Kidney (tissue), 13 donors: ENCODE measurements at regions not wholly inside any gene's neighbourhood (a gene's known extent, or its start where the extent isn't known, plus 50 kb on each side); places are given as distances from the start of the nearest gene placed in this dataset.

Source experiments
- DNase-seq, 5 donors: peaks; one replicate each; pipeline ENCODE4 v3.0.0-alpha.2; 2013 to 2020
- FAIRE-seq: peaks from 2 replicates; lab custom pipeline; 2012; peaks lifted over from hg19 to GRCh38; lab: Jason Lieb, UNC
- H3K27ac ChIP-seq, 2 donors: one replicate each; pipeline ENCODE4 v1.7.0; 2013; ENCODE audit warnings: low read depth in 2 of 2, low read length in 2 of 2, inconsistent platforms in 1 of 2
- H3K27me3 ChIP-seq: one replicate; pipeline ENCODE4 v1.7.1; 2013; ENCODE audit warnings: low read length, inconsistent platforms; ENCODE audit not compliant: control insufficient read depth, insufficient read depth
- H3K36me3 ChIP-seq, 3 donors: one replicate each; pipeline versions ENCODE4 v1.7.0 to v1.7.1; 2013; ENCODE audit warnings: low read length in 3 of 3, control low read depth in 1 of 3, inconsistent platforms in 1 of 3; ENCODE audit not compliant: insufficient read depth in 3 of 3, control insufficient read depth in 2 of 3
- H3K4me1 ChIP-seq, 3 donors: one replicate each; pipeline versions ENCODE4 v1.7.0 to v1.7.1; 2013; ENCODE audit warnings: low read length in 3 of 3, inconsistent platforms in 1 of 3, low read depth in 1 of 3; ENCODE audit not compliant: control insufficient read depth in 2 of 3, insufficient read depth in 2 of 3
- H3K4me3 ChIP-seq, 3 donors: one replicate each; pipeline versions ENCODE4 v1.7.0 to v1.8.1; 2013; ENCODE audit warnings: low read length in 3 of 3, control low read depth in 1 of 3, inconsistent platforms in 1 of 3
- H3K9ac ChIP-seq, 3 donors: one replicate each; pipeline versions ENCODE4 v1.7.0 to v1.7.1; 2013; ENCODE audit warnings: low read length in 3 of 3, control low read depth in 1 of 3, inconsistent platforms in 1 of 3
- H3K9me3 ChIP-seq, 3 donors: one replicate each; pipeline versions ENCODE4 v1.7.0 to v1.7.1; 2013; ENCODE audit warnings: low read length in 3 of 3, control low read depth in 1 of 3, inconsistent platforms in 1 of 3; ENCODE audit not compliant: control insufficient read depth in 2 of 3, insufficient read depth in 1 of 3
- intact Hi-C: fragments of 100-400 bp; cut with DNase I; formaldehyde crosslinking; loops from one replicate; pipeline ENCODE4 v1.11.1; 2022
- TF ChIP-seq, protein P1 (sequence below): IDR thresholded peaks from 3 replicates; pipeline ENCODE4 v1.5.1; 2012; ENCODE audit warnings: mild to moderate bottlenecking, moderate library complexity, borderline replicate concordance; ENCODE audit not compliant: insufficient read depth; ENCODE audit errors: extremely low read depth
- donor health status: control.
- donor health status: control.
- donor health status: control.
- donor health status: control.
- donor health status: control.
- donor health status: DM: yes; HTN: yes; CAD: no.
- donor health status: Normal renal cell carcinoma (clear cell type).

DNA sequence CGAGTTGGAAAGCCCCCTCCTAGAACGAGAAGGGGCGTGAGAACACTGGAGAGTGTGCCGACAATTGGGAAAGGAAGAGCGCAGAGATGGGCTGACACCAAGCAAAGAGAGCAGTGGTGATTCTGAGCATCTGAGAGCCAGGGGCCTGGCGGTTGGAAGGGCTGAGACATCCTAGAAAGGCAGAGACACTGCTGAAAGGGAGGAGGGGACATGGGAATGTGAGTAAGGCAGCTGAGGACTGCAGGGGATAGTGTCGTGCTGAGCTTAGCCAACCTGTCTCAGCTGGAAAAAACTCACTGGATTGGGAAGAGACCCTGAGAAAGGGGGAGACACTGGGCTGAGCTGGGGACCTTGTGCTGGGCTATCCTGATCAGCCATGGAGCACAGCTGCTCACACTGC is 58.1 kb upstream of the SLC6A6 start:
- no peak for DNase-seq
- Histone ChIP-seq H3K9me3 (no peaks in the 10 kb centered on the region), H3K27me3 (no peaks in the 10 kb centered on the region), H3K4me1 (no peaks in the 10 kb centered on the region), H3K9ac (no peak overlapping the region), H3K27ac (no peak overlapping the region), H3K4me3 (no peak overlapping the region), H3K36me3 (no peaks in the 10 kb centered on the region)
- FAIRE-seq = no peak
- TF ChIP-seq, protein P1, sequence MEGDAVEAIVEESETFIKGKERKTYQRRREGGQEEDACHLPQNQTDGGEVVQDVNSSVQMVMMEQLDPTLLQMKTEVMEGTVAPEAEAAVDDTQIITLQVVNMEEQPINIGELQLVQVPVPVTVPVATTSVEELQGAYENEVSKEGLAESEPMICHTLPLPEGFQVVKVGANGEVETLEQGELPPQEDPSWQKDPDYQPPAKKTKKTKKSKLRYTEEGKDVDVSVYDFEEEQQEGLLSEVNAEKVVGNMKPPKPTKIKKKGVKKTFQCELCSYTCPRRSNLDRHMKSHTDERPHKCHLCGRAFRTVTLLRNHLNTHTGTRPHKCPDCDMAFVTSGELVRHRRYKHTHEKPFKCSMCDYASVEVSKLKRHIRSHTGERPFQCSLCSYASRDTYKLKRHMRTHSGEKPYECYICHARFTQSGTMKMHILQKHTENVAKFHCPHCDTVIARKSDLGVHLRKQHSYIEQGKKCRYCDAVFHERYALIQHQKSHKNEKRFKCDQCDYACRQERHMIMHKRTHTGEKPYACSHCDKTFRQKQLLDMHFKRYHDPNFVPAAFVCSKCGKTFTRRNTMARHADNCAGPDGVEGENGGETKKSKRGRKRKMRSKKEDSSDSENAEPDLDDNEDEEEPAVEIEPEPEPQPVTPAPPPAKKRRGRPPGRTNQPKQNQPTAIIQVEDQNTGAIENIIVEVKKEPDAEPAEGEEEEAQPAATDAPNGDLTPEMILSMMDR = no peak
- intact Hi-C loops = no loop called here

DNA sequence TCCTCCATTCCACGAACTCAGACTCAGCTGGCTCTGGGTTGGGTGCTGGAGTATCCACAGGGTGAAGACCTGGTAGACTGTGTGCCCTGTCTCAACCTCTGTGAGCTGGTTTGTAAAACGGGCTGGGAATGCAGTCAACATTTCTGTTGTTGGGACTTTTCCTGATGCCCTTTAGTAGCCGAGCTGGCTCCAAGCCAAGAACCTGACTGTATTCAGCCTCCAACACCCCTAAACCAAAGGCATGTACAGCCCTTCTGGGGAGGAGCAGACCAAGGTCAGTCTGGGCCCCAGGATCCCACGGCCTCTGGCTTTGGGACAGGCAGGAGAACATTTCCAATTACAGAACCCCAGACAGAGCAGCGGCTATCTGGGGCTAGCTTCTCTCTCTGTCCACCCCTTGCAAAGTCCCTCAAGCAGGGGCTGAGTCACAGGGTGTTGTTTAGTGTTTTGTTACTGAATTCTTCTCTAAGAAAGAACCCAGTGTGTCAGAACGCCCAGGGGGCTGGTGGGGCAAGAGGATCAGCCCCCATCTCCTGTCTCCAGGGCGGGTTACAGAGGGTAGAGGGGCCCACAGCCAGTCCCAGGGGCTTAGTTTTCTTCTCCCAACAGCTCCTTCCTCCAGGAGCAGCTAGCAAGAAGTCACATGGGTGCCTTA is 56.8 kb upstream of the SLC6A6 start:
- FAIRE-seq = no peak
- H3K36me3 ChIP-seq = no peaks in the 10 kb centered on the region
- no peak for DNase-seq
- H3K4me3 ChIP-seq = no peak overlapping the region
- H3K9ac ChIP-seq = no peak overlapping the region
- TF ChIP-seq, protein P1 = no peak
- no peaks in the 10 kb centered on the region for H3K27me3 ChIP-seq
- intact Hi-C loops = no loop called here
- H3K27ac ChIP-seq = no peak overlapping the region
- no peaks in the 10 kb centered on the region for H3K9me3 ChIP-seq
- no peaks in the 10 kb centered on the region for H3K4me1 ChIP-seq

DNA sequence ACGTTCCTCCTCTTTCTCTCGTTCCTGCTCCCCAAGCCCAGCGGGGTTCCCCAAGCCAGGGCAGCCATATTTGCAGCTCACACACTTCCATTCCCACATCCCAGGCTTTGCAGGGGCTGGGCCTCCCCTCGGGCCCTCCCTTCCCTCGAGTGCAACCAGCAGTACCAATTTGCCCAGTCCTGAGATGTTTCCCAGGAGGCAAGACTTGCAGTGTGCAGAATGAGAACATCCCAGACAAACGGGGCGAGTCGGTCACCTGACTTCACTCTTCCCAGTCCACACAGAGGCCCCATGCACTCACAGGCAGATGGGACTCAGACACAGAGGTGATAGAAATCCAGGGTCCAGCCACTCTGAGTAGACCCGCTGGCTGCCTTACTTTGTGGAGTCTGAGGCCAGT is 56.2 kb upstream of the SLC6A6 start:
- H3K9ac ChIP-seq = no peak overlapping the region
- no peaks in the 10 kb centered on the region for H3K9me3 ChIP-seq
- TF ChIP-seq, protein P1 = no peak
- intact Hi-C loops = no loop called here
- H3K4me1 ChIP-seq = no peaks in the 10 kb centered on the region
- no peak for FAIRE-seq
- peak in 1 of 5 donors; percentile 24 for DNase-seq
- H3K36me3 ChIP-seq = no peaks in the 10 kb centered on the region
- H3K4me3 ChIP-seq = no peak overlapping the region
- H3K27me3 ChIP-seq = no peaks in the 10 kb centered on the region
- no peak overlapping the region for H3K27ac ChIP-seq

DNA sequence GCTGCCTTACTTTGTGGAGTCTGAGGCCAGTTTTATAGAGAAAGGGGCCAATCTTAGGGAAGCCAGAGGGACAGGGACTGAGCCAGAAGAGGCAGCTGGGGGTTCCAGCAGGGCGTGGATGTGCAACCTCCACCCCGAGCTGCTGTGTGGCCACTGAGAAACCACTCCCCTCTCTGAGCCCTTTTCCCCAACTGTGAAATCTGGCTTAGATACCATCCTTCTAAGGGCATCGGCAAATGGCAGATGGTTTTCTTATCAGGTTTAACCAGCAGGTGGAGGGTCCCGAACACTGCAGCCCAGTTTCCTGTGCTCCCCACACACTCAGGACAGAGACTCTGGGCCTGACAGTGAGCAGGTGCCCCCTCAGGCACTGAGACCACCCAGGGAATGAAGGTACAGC is 55.8 kb upstream of the SLC6A6 start:
- H3K4me1 ChIP-seq = no peaks in the 10 kb centered on the region
- DNase-seq (no peak), FAIRE-seq (no peak)
- intact Hi-C loops = no loop called here
- no peaks in the 10 kb centered on the region for H3K36me3 ChIP-seq
- H3K4me3 ChIP-seq = no peak overlapping the region
- H3K27me3 ChIP-seq = no peaks in the 10 kb centered on the region
- H3K9me3 ChIP-seq = no peaks in the 10 kb centered on the region
- H3K9ac ChIP-seq = no peak overlapping the region
- TF ChIP-seq, protein P1 = no peak
- H3K27ac ChIP-seq = no peak overlapping the region
